GM21825 (cell line): ENCODE measurements at regions not wholly inside any gene's neighbourhood (a gene's known extent, or its start where the extent isn't known, plus 50 kb on each side); places are given as distances from the start of the nearest gene placed in this dataset.
"Not testable (repeated sequence)": the region's sequence is repeated elsewhere in the genome, so short reads cannot be mapped to it uniquely, and the experiment has no call there.

ENCODE experiments used
- ATAC-seq: cut with Tn5 transposase; IDR thresholded peaks from one replicate; pipeline ENCODE4 v1.9.1; 2021; ENCODE audit warnings: mild to moderate bottlenecking, moderate library complexity; ENCODE audit not compliant: unreplicated experiment

- ATAC-seq, result no peak
These were observed 57.1 kb upstream of the KCTD7 start for GRCh38 chr7:66571568-66571967.

DNA sequence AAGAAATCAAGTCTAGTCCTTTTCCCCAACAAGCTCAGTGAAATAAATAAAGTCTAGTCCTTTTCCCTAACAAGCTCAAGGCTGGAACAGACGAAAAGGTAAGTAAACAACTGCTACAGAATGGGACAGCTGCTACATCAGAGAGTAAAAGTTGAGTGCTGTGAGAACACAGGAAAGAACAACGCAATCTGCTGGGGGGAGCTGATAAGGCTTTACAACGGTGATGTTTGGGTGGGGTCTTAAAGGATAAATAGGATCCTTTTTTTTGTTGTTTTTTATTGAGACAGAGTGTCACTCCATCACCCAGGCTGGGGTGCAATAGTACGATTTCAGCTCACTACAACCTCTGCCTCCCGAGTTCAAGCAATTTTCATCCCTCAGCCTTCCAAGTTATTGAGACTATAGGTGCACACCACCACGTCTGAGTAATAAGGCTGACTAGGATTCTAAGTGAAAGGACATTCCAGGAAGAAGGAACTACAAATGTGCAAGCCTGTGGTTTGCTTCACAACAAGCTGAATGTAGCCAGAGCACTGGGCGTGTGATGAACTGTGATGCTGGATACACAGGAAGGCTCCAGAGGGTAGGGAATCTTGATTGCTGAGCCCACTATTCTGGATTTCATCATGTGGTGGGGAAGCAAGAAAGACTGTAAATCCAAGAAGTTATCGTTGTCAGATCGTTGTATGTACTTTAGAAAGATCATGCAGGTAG is 54.7 kb upstream of the KCTD7 start:
- ATAC-seq, result not testable (repeated sequence)

DNA sequence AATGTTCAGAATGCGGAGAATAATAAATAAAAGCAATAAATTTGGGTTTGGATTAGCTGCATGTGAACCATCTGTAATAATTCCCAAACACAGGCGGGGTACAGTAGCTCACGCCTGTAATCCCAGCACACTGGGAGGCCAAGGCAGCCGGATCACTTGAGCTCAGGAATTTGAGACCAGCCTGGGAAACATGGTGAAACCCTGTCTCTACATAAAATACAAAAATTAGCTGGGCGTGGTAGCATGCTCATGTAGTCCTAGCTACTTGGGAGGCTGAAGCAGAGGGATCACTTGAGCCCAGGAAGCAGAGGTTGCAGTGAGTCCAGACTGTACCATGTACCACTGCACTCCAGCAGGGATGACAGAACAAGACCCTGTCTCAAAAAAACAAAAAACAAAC is 53.9 kb upstream of the KCTD7 start:
- ATAC-seq, result not testable (repeated sequence)

- ATAC-seq, result no peak
These were observed 53.3 kb upstream of the KCTD7 start for GRCh38 chr7:66575398-66575797.

DNA sequence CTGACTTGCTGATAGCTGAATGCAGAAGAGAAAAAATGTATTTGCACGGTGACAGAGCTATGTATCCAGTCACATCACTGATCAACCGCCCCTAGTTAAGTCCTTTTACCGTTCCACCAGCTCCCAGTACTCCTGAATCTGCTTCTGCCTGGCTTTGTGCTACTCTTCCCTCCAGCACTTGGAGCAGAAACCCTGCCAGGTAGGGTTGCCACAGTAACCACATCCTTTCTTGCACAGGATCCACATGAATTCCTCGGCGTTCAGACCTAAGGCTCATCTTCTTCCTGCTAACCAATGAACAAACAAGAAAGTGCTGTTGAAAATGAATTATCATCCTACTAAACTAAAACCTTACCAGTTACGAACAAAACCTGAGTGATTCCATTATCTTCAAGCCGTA is 52.0 kb upstream of the KCTD7 start:
- no peak for ATAC-seq
